ENCODE measurements at regions not wholly inside any gene's neighbourhood (a gene's known extent, or its start where the extent isn't known, plus 50 kb on each side); places are given as distances from the start of the nearest gene placed in this dataset.
"Not testable (repeated sequence)": the region's sequence is repeated elsewhere in the genome, so short reads cannot be mapped to it uniquely, and the experiment has no call there.

- Histone ChIP-seq H2AFZ (ENCODE audit: low read length) (no peak overlapping the region), H2BK15ac (ENCODE audit: low read length) (no peak overlapping the region), H2AK5ac (ENCODE audit: low read depth, low read length) (no peak overlapping the region), H3K4me3 (ENCODE audit: low read length in 2 of 2) (no peak overlapping the region), H4K91ac (ENCODE audit: low read depth, low read length, poor library complexity) (no peak overlapping the region), H3K4ac (ENCODE audit: low read length) (no peak overlapping the region), H3K27me3 (ENCODE audit: control insufficient read depth in 3 of 3, insufficient read depth in 3 of 3, low read depth in 1 of 3, low read length in 3 of 3) (no peaks in the 10 kb centered on the region), H3K9ac (ENCODE audit: low read depth, low read length, poor library complexity) (no peak overlapping the region), H3K14ac (ENCODE audit: low read length) (no peak overlapping the region), H2BK5ac (ENCODE audit: low read length) (no peak overlapping the region), H3K79me1 (ENCODE audit: low read depth, low read length) (no peaks in the 10 kb centered on the region), H4K8ac (ENCODE audit: low read depth, low read length) (no peak overlapping the region), H3K4me2 (ENCODE audit: insufficient read depth, low read length, poor library complexity, severe bottlenecking) (no peak overlapping the region), H3K23ac (ENCODE audit: low read depth, low read length, poor library complexity) (no peak overlapping the region), H2BK12ac (ENCODE audit: low read length) (no peak overlapping the region), H2BK120ac (ENCODE audit: low read depth, low read length) (no peak overlapping the region), H3K9me3 (replicated peaks in 1 of 2; ENCODE audit: control insufficient read depth in 2 of 2, insufficient read depth in 1 of 2, low read depth in 1 of 2, low read length in 2 of 2) (no peaks in the 10 kb centered on the region), H3K27ac (replicated peaks; ENCODE audit: low read length) (no peak overlapping the region), H3K36me3 (replicated peaks in 1 of 2; ENCODE audit: control insufficient read depth in 2 of 2, insufficient read depth in 2 of 2, low read length in 2 of 2) (no peaks in the 10 kb centered on the region), H3K4me1 (ENCODE audit: control insufficient read depth in 2 of 2, insufficient read depth in 1 of 2, low read depth in 1 of 2, low read length in 2 of 2) (no peaks in the 10 kb centered on the region), H3K18ac (ENCODE audit: low read length) (no peak overlapping the region)
- WGBS, 2 donors (ENCODE audit: extremely low coverage in 2 of 2, insufficient read length in 2 of 2, insufficient replicate concordance in 1 of 2), result no CpG with 5 or more reads among the region's 4 CpGs
- no peak for DNase-seq (ENCODE audit: low spot score)
Measured at GRCh38 chr3:87548271-87548670, 271.9 kb upstream of the POU1F1 start.

GRCh38 chr3:87546216-87546615 lies 269.8 kb upstream of the POU1F1 start:
- Histone ChIP-seq H2BK120ac (ENCODE audit: low read depth, low read length) (no peak overlapping the region), H3K4me1 (ENCODE audit: control insufficient read depth in 2 of 2, insufficient read depth in 1 of 2, low read depth in 1 of 2, low read length in 2 of 2) (no peaks in the 10 kb centered on the region), H3K4ac (ENCODE audit: low read length) (no peak overlapping the region), H3K18ac (ENCODE audit: low read length) (no peak overlapping the region), H2AFZ (ENCODE audit: low read length) (peak overlapping the region; percentile 17), H3K4me3 (ENCODE audit: low read length in 2 of 2) (no peak overlapping the region), H3K36me3 (replicated peaks in 1 of 2; ENCODE audit: control insufficient read depth in 2 of 2, insufficient read depth in 2 of 2, low read length in 2 of 2) (no peaks in the 10 kb centered on the region), H2BK5ac (ENCODE audit: low read length) (no peak overlapping the region), H2AK5ac (ENCODE audit: low read depth, low read length) (no peak overlapping the region), H3K9me3 (replicated peaks in 1 of 2; ENCODE audit: control insufficient read depth in 2 of 2, insufficient read depth in 1 of 2, low read depth in 1 of 2, low read length in 2 of 2) (no peaks in the 10 kb centered on the region), H2BK12ac (ENCODE audit: low read length) (no peak overlapping the region), H2BK15ac (ENCODE audit: low read length) (no peak overlapping the region), H3K9ac (ENCODE audit: low read depth, low read length, poor library complexity) (no peak overlapping the region), H3K27me3 (ENCODE audit: control insufficient read depth in 3 of 3, insufficient read depth in 3 of 3, low read depth in 1 of 3, low read length in 3 of 3) (no peaks in the 10 kb centered on the region), H3K23ac (ENCODE audit: low read depth, low read length, poor library complexity) (no peak overlapping the region), H3K4me2 (ENCODE audit: insufficient read depth, low read length, poor library complexity, severe bottlenecking) (no peak overlapping the region), H4K8ac (ENCODE audit: low read depth, low read length) (no peak overlapping the region), H3K27ac (replicated peaks; ENCODE audit: low read length) (no peak overlapping the region), H3K14ac (ENCODE audit: low read length) (no peak overlapping the region), H3K79me1 (ENCODE audit: low read depth, low read length) (no peaks in the 10 kb centered on the region), H4K91ac (ENCODE audit: low read depth, low read length, poor library complexity) (no peak overlapping the region)
- WGBS, 2 donors (ENCODE audit: extremely low coverage in 2 of 2, insufficient read length in 2 of 2, insufficient replicate concordance in 1 of 2), result no CpG with 5 or more reads among the region's 5 CpGs
- no peak for DNase-seq (ENCODE audit: low spot score)

- H4K91ac ChIP-seq (ENCODE audit: low read depth, low read length, poor library complexity); H3K79me1 ChIP-seq (ENCODE audit: low read depth, low read length); DNase-seq (ENCODE audit: low spot score); H2AFZ ChIP-seq (ENCODE audit: low read length); H2BK5ac ChIP-seq (ENCODE audit: low read length); H2BK120ac ChIP-seq (ENCODE audit: low read depth, low read length); H2AK5ac ChIP-seq (ENCODE audit: low read depth, low read length); H3K4me2 ChIP-seq (ENCODE audit: insufficient read depth, low read length, poor library complexity, severe bottlenecking); H2BK15ac ChIP-seq (ENCODE audit: low read length); H4K8ac ChIP-seq (ENCODE audit: low read depth, low read length); H3K27me3 ChIP-seq (ENCODE audit: control insufficient read depth in 3 of 3, insufficient read depth in 3 of 3, low read depth in 1 of 3, low read length in 3 of 3); H2BK12ac ChIP-seq (ENCODE audit: low read length); H3K18ac ChIP-seq (ENCODE audit: low read length); H3K4me1 ChIP-seq (ENCODE audit: control insufficient read depth in 2 of 2, insufficient read depth in 1 of 2, low read depth in 1 of 2, low read length in 2 of 2); H3K14ac ChIP-seq (ENCODE audit: low read length); H3K9me3 ChIP-seq (replicated peaks in 1 of 2; ENCODE audit: control insufficient read depth in 2 of 2, insufficient read depth in 1 of 2, low read depth in 1 of 2, low read length in 2 of 2); H3K9ac ChIP-seq (ENCODE audit: low read depth, low read length, poor library complexity); H3K4me3 ChIP-seq (ENCODE audit: low read length in 2 of 2); H3K27ac ChIP-seq (replicated peaks; ENCODE audit: low read length); H3K23ac ChIP-seq (ENCODE audit: low read depth, low read length, poor library complexity); H3K4ac ChIP-seq (ENCODE audit: low read length); H3K36me3 ChIP-seq (replicated peaks in 1 of 2; ENCODE audit: control insufficient read depth in 2 of 2, insufficient read depth in 2 of 2, low read length in 2 of 2): not testable (repeated sequence)
- no CpG with 5 or more reads among the region's 2 CpGs for WGBS, 2 donors (ENCODE audit: extremely low coverage in 2 of 2, insufficient read length in 2 of 2, insufficient replicate concordance in 1 of 2)
Measured at GRCh38 chr3:87543408-87543807, 267.0 kb upstream of the POU1F1 start.

GRCh38 chr3:87541723-87542122 lies 265.3 kb upstream of the POU1F1 start:
- Histone ChIP-seq H3K23ac (ENCODE audit: low read depth, low read length, poor library complexity) (no peak overlapping the region), H4K91ac (ENCODE audit: low read depth, low read length, poor library complexity) (no peak overlapping the region), H2BK5ac (ENCODE audit: low read length) (no peak overlapping the region), H2AFZ (ENCODE audit: low read length) (no peak overlapping the region), H3K18ac (ENCODE audit: low read length) (no peak overlapping the region), H3K4me2 (ENCODE audit: insufficient read depth, low read length, poor library complexity, severe bottlenecking) (no peak overlapping the region), H3K27me3 (ENCODE audit: control insufficient read depth in 3 of 3, insufficient read depth in 3 of 3, low read depth in 1 of 3, low read length in 3 of 3) (no peaks in the 10 kb centered on the region), H3K9me3 (replicated peaks in 1 of 2; ENCODE audit: control insufficient read depth in 2 of 2, insufficient read depth in 1 of 2, low read depth in 1 of 2, low read length in 2 of 2) (no peaks in the 10 kb centered on the region), H2AK5ac (ENCODE audit: low read depth, low read length) (no peak overlapping the region), H3K79me1 (ENCODE audit: low read depth, low read length) (no peaks in the 10 kb centered on the region), H3K27ac (replicated peaks; ENCODE audit: low read length) (no peak overlapping the region), H3K36me3 (replicated peaks in 1 of 2; ENCODE audit: control insufficient read depth in 2 of 2, insufficient read depth in 2 of 2, low read length in 2 of 2) (no peaks in the 10 kb centered on the region), H2BK12ac (ENCODE audit: low read length) (no peak overlapping the region), H3K4me1 (ENCODE audit: control insufficient read depth in 2 of 2, insufficient read depth in 1 of 2, low read depth in 1 of 2, low read length in 2 of 2) (no peaks in the 10 kb centered on the region), H2BK120ac (ENCODE audit: low read depth, low read length) (no peak overlapping the region), H3K4ac (ENCODE audit: low read length) (no peak overlapping the region), H2BK15ac (ENCODE audit: low read length) (no peak overlapping the region), H3K4me3 (ENCODE audit: low read length in 2 of 2) (no peak overlapping the region), H3K14ac (ENCODE audit: low read length) (no peak overlapping the region), H3K9ac (ENCODE audit: low read depth, low read length, poor library complexity) (no peak overlapping the region), H4K8ac (ENCODE audit: low read depth, low read length) (no peak overlapping the region)
- WGBS, 2 donors (ENCODE audit: extremely low coverage in 2 of 2, insufficient read length in 2 of 2, insufficient replicate concordance in 1 of 2), result no CpG with 5 or more reads among the region's 3 CpGs
- no peak for DNase-seq (ENCODE audit: low spot score)
